HCT116 (cell line): ENCODE measurements at regions not wholly inside any gene's neighbourhood (a gene's known extent, or its start where the extent isn't known, plus 50 kb on each side); places are given as distances from the start of the nearest gene placed in this dataset.

ENCODE experiments used
- ATF3 ChIP-seq: IDR thresholded peaks from 2 replicates; pipeline ENCODE4 v1.6.1; 2012
- EZH2 ChIP-seq: fragments of 200-600 bp; sonication (generic); IDR thresholded peaks from 2 replicates; pipeline ENCODE4 v1.6.1; 2017; ENCODE audit warnings: antibody characterized with exemption, mixed run types
- EZH2phosphoT487 ChIP-seq: fragments of 200-600 bp; IDR thresholded peaks from 2 replicates; pipeline ENCODE4 v1.6.1; 2018; ENCODE audit warnings: antibody characterized with exemption, borderline replicate concordance
- FOSL1 ChIP-seq: IDR thresholded peaks from 2 replicates; pipeline ENCODE4 v1.6.1; 2012; ENCODE audit warnings: low read depth
- JUND ChIP-seq: IDR thresholded peaks from 2 replicates; pipeline ENCODE4 v1.6.1; 2012
- POLR2AphosphoS5 ChIP-seq: IDR thresholded peaks from 2 replicates; pipeline ENCODE4 v1.6.1; 2011; ENCODE audit warnings: mild to moderate bottlenecking, low read depth, low read length, moderate library complexity
- ZFX ChIP-seq: fragments of 450-650 bp; IDR thresholded peaks from 2 replicates; pipeline ENCODE4 v1.6.1; 2017
- TF ChIP-seq, protein P1 (sequence below), 3 experiments: fragments of 200-600 bp in 1 of 3; sonication (generic) in 1 of 3; IDR thresholded peaks in 2 of 3; conservative IDR thresholded peaks in 1 of 3; 2 replicates each; pipeline ENCODE4 v1.5.1; 2012 to 2017; ENCODE audit warnings: low read depth in 2 of 3, low read length in 2 of 3, antibody characterized with exemption in 1 of 3, borderline replicate concordance in 1 of 3, control low read depth in 1 of 3, mild to moderate bottlenecking in 1 of 3, mixed read lengths in 1 of 3, mixed run types in 1 of 3, moderate library complexity in 1 of 3; ENCODE audit not compliant: insufficient read depth in 1 of 3

DNA sequence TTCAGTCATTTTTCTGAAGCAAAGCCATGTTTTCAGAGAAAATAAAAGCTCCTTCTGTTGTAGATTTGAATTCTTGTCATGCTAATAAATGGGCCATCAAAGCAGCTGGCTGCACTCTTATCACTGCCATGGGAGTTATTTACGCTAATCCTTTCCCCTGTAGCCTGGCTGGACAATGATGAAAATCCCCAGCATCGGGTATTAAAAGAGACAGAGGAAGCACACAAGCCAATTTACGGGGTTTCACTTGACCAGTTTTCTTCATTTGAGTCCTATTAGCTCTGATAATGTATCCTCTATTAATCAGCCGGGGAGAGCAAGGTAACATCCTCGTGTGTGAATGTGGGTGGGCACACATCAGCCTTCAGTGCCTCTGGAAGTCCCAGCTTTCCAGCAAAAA, 470.2 kb upstream of the API5 start:
- TF ChIP-seq EZH2phosphoT487: no peak
- TF ChIP-seq, protein P1, sequence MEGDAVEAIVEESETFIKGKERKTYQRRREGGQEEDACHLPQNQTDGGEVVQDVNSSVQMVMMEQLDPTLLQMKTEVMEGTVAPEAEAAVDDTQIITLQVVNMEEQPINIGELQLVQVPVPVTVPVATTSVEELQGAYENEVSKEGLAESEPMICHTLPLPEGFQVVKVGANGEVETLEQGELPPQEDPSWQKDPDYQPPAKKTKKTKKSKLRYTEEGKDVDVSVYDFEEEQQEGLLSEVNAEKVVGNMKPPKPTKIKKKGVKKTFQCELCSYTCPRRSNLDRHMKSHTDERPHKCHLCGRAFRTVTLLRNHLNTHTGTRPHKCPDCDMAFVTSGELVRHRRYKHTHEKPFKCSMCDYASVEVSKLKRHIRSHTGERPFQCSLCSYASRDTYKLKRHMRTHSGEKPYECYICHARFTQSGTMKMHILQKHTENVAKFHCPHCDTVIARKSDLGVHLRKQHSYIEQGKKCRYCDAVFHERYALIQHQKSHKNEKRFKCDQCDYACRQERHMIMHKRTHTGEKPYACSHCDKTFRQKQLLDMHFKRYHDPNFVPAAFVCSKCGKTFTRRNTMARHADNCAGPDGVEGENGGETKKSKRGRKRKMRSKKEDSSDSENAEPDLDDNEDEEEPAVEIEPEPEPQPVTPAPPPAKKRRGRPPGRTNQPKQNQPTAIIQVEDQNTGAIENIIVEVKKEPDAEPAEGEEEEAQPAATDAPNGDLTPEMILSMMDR (IDR thresholded peaks at IDR 0.05 in 2 of 3, conservative IDR thresholded peaks at IDR 0.05 in 1 of 3; ENCODE audit: borderline replicate concordance in 1 of 3, insufficient read depth in 1 of 3, low read depth in 2 of 3, low read length in 2 of 3): no peak
- no peak for TF ChIP-seq ZFX
- no peak for TF ChIP-seq POLR2AphosphoS5
- TF ChIP-seq FOSL1: no peak
- no peak for TF ChIP-seq ATF3
- no peak for TF ChIP-seq EZH2
- TF ChIP-seq JUND: no peak
